ENCODE measurements at regions not wholly inside any gene's neighbourhood (a gene's known extent, or its start where the extent isn't known, plus 50 kb on each side); places are given as distances from the start of the nearest gene placed in this dataset.

GRCh38 chr2:19282305-19282704 is 76.1 kb downstream of the OSR1 start:
- no peak for TF ChIP-seq EZH2 (IDR thresholded peaks at IDR 0.05; ENCODE audit: low read length)
- no peak for TF ChIP-seq CTCF (optimal IDR thresholded peaks at IDR 0.05 in 1 of 3, IDR thresholded peaks at IDR 0.05 in 1 of 3, conservative IDR thresholded peaks at IDR 0.05 in 1 of 3; ENCODE audit: extremely low read depth in 1 of 3, insufficient read depth in 2 of 3, low read length in 3 of 3)
- Histone ChIP-seq H3K4me2 (ENCODE audit: control insufficient read depth, extremely low read depth, insufficient read depth, low read depth, low read length) (no peak overlapping the region), H3K9me3 (ENCODE audit: control insufficient read depth, low read depth, low read length) (no peaks in the 10 kb centered on the region), H3K79me2 (ENCODE audit: control insufficient read depth, insufficient read depth, low read length) (no peaks in the 10 kb centered on the region), H3K9ac (ENCODE audit: control insufficient read depth, extremely low read depth, insufficient read depth, low read length) (no peak overlapping the region), H3K4me3 (ENCODE audit: control insufficient read depth in 2 of 3, extremely low read depth in 1 of 3, insufficient read depth in 2 of 3, low read depth in 1 of 3, low read length in 3 of 3) (no peak overlapping the region), H4K20me1 (ENCODE audit: control insufficient read depth, extremely low read depth, insufficient read depth, low read length) (no peaks in the 10 kb centered on the region), H3K27ac (ENCODE audit: control insufficient read depth, insufficient read depth, low read length) (no peak overlapping the region), H3K27me3 (ENCODE audit: control insufficient read depth, extremely low read depth, insufficient read depth, low read length) (no peaks in the 10 kb centered on the region), H2AFZ (ENCODE audit: control insufficient read depth, low read length) (no peak overlapping the region), H3K9me1 (ENCODE audit: control insufficient read depth, extremely low read depth, insufficient read depth, low read length) (no peaks in the 10 kb centered on the region), H3K4me1 (ENCODE audit: control insufficient read depth, extremely low read depth, insufficient read depth, low read length) (no peaks in the 10 kb centered on the region), H3K36me3 (ENCODE audit: control insufficient read depth in 2 of 2, extremely low read depth in 1 of 2, insufficient read depth in 2 of 2, low read length in 2 of 2) (no peaks in the 10 kb centered on the region)
- no peak for DNase-seq (ENCODE audit: low read depth, low spot score)
- dilution Hi-C loops (cut with MboI; ENCODE audit: extremely low pct_ligation_motif_present, low sequenced_read_pairs) = no loop called here
- no peak for FAIRE-seq

- no peak for FAIRE-seq
Measured at GRCh38 chr2:19274439-19274838, 84.0 kb downstream of the OSR1 start.

More at GRCh38 chr2:19274439-19274838, 84.0 kb downstream of the OSR1 start:
- Histone ChIP-seq H3K9me1 (ENCODE audit: control insufficient read depth, extremely low read depth, insufficient read depth, low read length) (no peaks in the 10 kb centered on the region), H3K9ac (ENCODE audit: control insufficient read depth, extremely low read depth, insufficient read depth, low read length) (no peak overlapping the region), H3K27ac (ENCODE audit: control insufficient read depth, insufficient read depth, low read length) (no peak overlapping the region), H3K4me2 (ENCODE audit: control insufficient read depth, extremely low read depth, insufficient read depth, low read depth, low read length) (no peak overlapping the region), H3K9me3 (ENCODE audit: control insufficient read depth, low read depth, low read length) (no peaks in the 10 kb centered on the region), H2AFZ (ENCODE audit: control insufficient read depth, low read length) (no peak overlapping the region), H3K79me2 (ENCODE audit: control insufficient read depth, insufficient read depth, low read length) (no peaks in the 10 kb centered on the region), H3K4me1 (ENCODE audit: control insufficient read depth, extremely low read depth, insufficient read depth, low read length) (no peaks in the 10 kb centered on the region), H3K4me3 (ENCODE audit: control insufficient read depth in 2 of 3, extremely low read depth in 1 of 3, insufficient read depth in 2 of 3, low read depth in 1 of 3, low read length in 3 of 3) (no peak overlapping the region), H3K27me3 (ENCODE audit: control insufficient read depth, extremely low read depth, insufficient read depth, low read length) (no peaks in the 10 kb centered on the region), H3K36me3 (ENCODE audit: control insufficient read depth in 2 of 2, extremely low read depth in 1 of 2, insufficient read depth in 2 of 2, low read length in 2 of 2) (no peaks in the 10 kb centered on the region), H4K20me1 (ENCODE audit: control insufficient read depth, extremely low read depth, insufficient read depth, low read length) (no peaks in the 10 kb centered on the region)
- no peak for DNase-seq (ENCODE audit: low read depth, low spot score)
- TF ChIP-seq EZH2 (IDR thresholded peaks at IDR 0.05; ENCODE audit: low read length) = no peak
- TF ChIP-seq CTCF (optimal IDR thresholded peaks at IDR 0.05 in 1 of 3, IDR thresholded peaks at IDR 0.05 in 1 of 3, conservative IDR thresholded peaks at IDR 0.05 in 1 of 3; ENCODE audit: extremely low read depth in 1 of 3, insufficient read depth in 2 of 3, low read length in 3 of 3) = no peak
- dilution Hi-C loops (cut with MboI; ENCODE audit: extremely low pct_ligation_motif_present, low sequenced_read_pairs) = no loop called here

All from keratinocyte (primary cell).